HepG2 (cell line): ENCODE measurements at regions not wholly inside any gene's neighbourhood (a gene's known extent, or its start where the extent isn't known, plus 50 kb on each side); places are given as distances from the start of the nearest gene placed in this dataset.

Source experiments
- ATAC-seq: fragments of 200-7000 bp; cut with Tn5 transposase; 3 replicates; pipeline ENCODE4 v1.9.1; 2020; ENCODE audit warnings: mild to moderate bottlenecking, moderate library complexity
- BruUV-seq: library from RNA; stranded (reverse); fragments of 400-500 nt; replicated peaks from 2 replicates; lab custom pipeline; 2021; lab: Mats Ljungman, UMichigan
- CTCF ChIA-PET: fragments of 300-600 bp; formaldehyde crosslinking; extraction: SDS; loops from one replicate; lab custom pipeline; 2021; ENCODE audit warnings: low total read pairs, inconsistent platforms, low intra/inter-chr PET ratio; lab: Yijun Ruan, JAX
- POLR2A ChIA-PET: fragments of 350-600 bp; sonication (Branson Sonifier 250); formaldehyde crosslinking; loops from one replicate; lab custom pipeline; 2020; ENCODE audit warnings: antibody characterized with exemption, inconsistent platforms; lab: Yijun Ruan, JAX
- DNase-seq: peaks from one replicate; pipeline ENCODE4 v3.0.0-alpha.2; 2015; ENCODE audit warnings: low spot score
- FAIRE-seq: peaks from 3 replicates; lab custom pipeline; 2011; peaks lifted over from hg19 to GRCh38; lab: Jason Lieb, UNC
- H2AFZ ChIP-seq: one replicate; pipeline ENCODE4 v1.6.1; 2011; ENCODE audit warnings: low read length, inconsistent platforms
- H3K27ac ChIP-seq: fragments of 300-600 bp; 3 replicates; pipeline ENCODE4 v1.8.0; 2011; ENCODE audit warnings: mixed run types, mild to moderate bottlenecking, mixed read lengths, low read length, inconsistent platforms; ENCODE audit not compliant: insufficient read depth; ENCODE audit errors: extremely low read length
- H3K27me3 ChIP-seq, 2 experiments: fragments of 200-600 bp in 1 of 2; 2 replicates in 1 of 2; 3 replicates in 1 of 2; pipeline versions ENCODE4 v1.6.0 to v1.8.0; 2011; ENCODE audit warnings: low read length in 2 of 2, mild to moderate bottlenecking in 2 of 2, moderate library complexity in 2 of 2, inconsistent platforms in 1 of 2; ENCODE audit not compliant: insufficient read depth in 2 of 2, control insufficient read depth in 1 of 2
- H3K36me3 ChIP-seq, 2 experiments: fragments of 200-600 bp in 1 of 2; replicated peaks in 1 of 2; 2 replicates in 1 of 2; 3 replicates in 1 of 2; pipeline versions ENCODE4 v1.5.1 to v1.8.0; 2011; ENCODE audit warnings: low read length in 2 of 2, inconsistent platforms in 1 of 2; ENCODE audit not compliant: insufficient read depth in 2 of 2, control insufficient read depth in 1 of 2
- H3K4me1 ChIP-seq: 2 replicates; pipeline ENCODE4 v1.5.1; 2012; ENCODE audit warnings: low read length, inconsistent platforms; ENCODE audit not compliant: insufficient read depth
- H3K4me2 ChIP-seq: 2 replicates; pipeline ENCODE4 v1.6.0; 2011; ENCODE audit warnings: low read depth, low read length, inconsistent platforms
- H3K4me3 ChIP-seq, 3 experiments: fragments of 200-600 bp in 1 of 3; sonication (generic), shearing (Covaris generic) in 1 of 3; replicated peaks in 1 of 3; 2 replicates each; pipeline ENCODE4 v1.5.1; 2011 to 2016; ENCODE audit warnings: low read length in 3 of 3, inconsistent platforms in 2 of 3, low read depth in 2 of 3, mild to moderate bottlenecking in 2 of 3, control low read depth in 1 of 3, mixed read lengths in 1 of 3; ENCODE audit not compliant: insufficient read depth in 1 of 3
- H3K79me2 ChIP-seq: one replicate; pipeline ENCODE4 v1.6.1; 2011; ENCODE audit warnings: low read length, inconsistent platforms; ENCODE audit not compliant: insufficient read depth
- H3K9ac ChIP-seq: 2 replicates; pipeline ENCODE4 v1.6.0; 2011; ENCODE audit warnings: mild to moderate bottlenecking, low read depth, low read length, inconsistent platforms; ENCODE audit not compliant: insufficient read depth
- H3K9me3 ChIP-seq: 2 replicates; pipeline ENCODE4 v1.5.1; 2012; ENCODE audit warnings: mild to moderate bottlenecking, low read length
- H4K20me1 ChIP-seq: 2 replicates; pipeline ENCODE4 v1.6.0; 2011; ENCODE audit warnings: inconsistent platforms, mild to moderate bottlenecking, low read length, moderate library complexity; ENCODE audit not compliant: insufficient read depth
- ERF ChIP-seq: IDR thresholded peaks from 2 replicates; pipeline ENCODE4 v1.6.1; 2018; ENCODE audit warnings: missing biosample characterization, missing genetic modification reagents
- KAT8 ChIP-seq: IDR thresholded peaks from 2 replicates; pipeline ENCODE4 v1.6.1; 2016; ENCODE audit warnings: missing genetic modification reagents, missing compliant biosample characterization
- MEIS1 ChIP-seq: sonication (generic); formaldehyde crosslinking; IDR thresholded peaks from 2 replicates; pipeline ENCODE4 v1.9.0; 2021; ENCODE audit warnings: mild to moderate bottlenecking, missing genetic modification reagents, moderate library complexity, borderline replicate concordance
- MEIS2 ChIP-seq: sonication (generic); formaldehyde crosslinking; IDR thresholded peaks from 2 replicates; pipeline ENCODE4 v1.9.0; 2021; ENCODE audit warnings: mild to moderate bottlenecking, missing genetic modification reagents
- NFE2 ChIP-seq: sonication (generic); formaldehyde crosslinking; IDR thresholded peaks from 2 replicates; pipeline ENCODE4 v1.4.0; 2020; ENCODE audit warnings: missing genetic modification reagents
- POLR2AphosphoS5 ChIP-seq: IDR thresholded peaks from 2 replicates; pipeline ENCODE4 v1.6.1; 2012; ENCODE audit warnings: low read depth, low read length
- STAT5B ChIP-seq: sonication (generic); formaldehyde crosslinking; IDR thresholded peaks from 2 replicates; pipeline ENCODE4 v1.4.0; 2020; ENCODE audit warnings: missing genetic modification reagents
- ZNF589 ChIP-seq: sonication (generic); formaldehyde crosslinking; conservative IDR thresholded peaks from 2 replicates; pipeline ENCODE4 v1.8.0; 2022; ENCODE audit warnings: mild to moderate bottlenecking, moderate library complexity, missing genetic modification reagents
- ZNF598 ChIP-seq: sonication (generic); formaldehyde crosslinking; IDR thresholded peaks from 2 replicates; pipeline ENCODE4 v1.5.1; 2020; ENCODE audit warnings: mild to moderate bottlenecking, missing genetic modification reagents, borderline replicate concordance
- ZNF619 ChIP-seq: sonication (generic); formaldehyde crosslinking; IDR thresholded peaks from 2 replicates; pipeline ENCODE4 v1.4.0; 2020; ENCODE audit warnings: mild to moderate bottlenecking, missing genetic modification reagents
- ZNF674 ChIP-seq: sonication (generic); formaldehyde crosslinking; IDR thresholded peaks from 2 replicates; pipeline ENCODE4 v1.5.0; 2020; ENCODE audit warnings: low read depth, mild to moderate bottlenecking, missing genetic modification reagents
- WGBS: methylation state at CpG from one replicate; pipeline ENCODE4 v1.1.6; 2017; ENCODE audit warnings: low lambda C conversion rate; 5-methylcytosine and 5-hydroxymethylcytosine counted together
- in situ Hi-C: cut with HindIII; loops from 2 replicates; pipeline ENCODE4 v1.10.0; 2017; ENCODE audit warnings: low pct_unique_long_range_greater_than_20kb; ENCODE audit not compliant: extremely low pct_ligation_motif_present
- intact Hi-C: fragments of 100-400 bp; cut with micrococcal nuclease; formaldehyde crosslinking; loops from one replicate; pipeline ENCODE4 v1.10.0; 2022; ENCODE audit not compliant: unreplicated experiment
- TF ChIP-seq, protein P1 (sequence below): sonication (generic); formaldehyde crosslinking; IDR thresholded peaks from 2 replicates; pipeline ENCODE4 v1.4.0; 2020; ENCODE audit warnings: low read depth, mild to moderate bottlenecking, missing genetic modification reagents
- TF ChIP-seq, protein P2 (sequence below): sonication (generic); formaldehyde crosslinking; IDR thresholded peaks from 2 replicates; pipeline ENCODE4 v1.5.1; 2020; ENCODE audit warnings: missing genetic modification reagents, mild to moderate bottlenecking, borderline replicate concordance

DNA sequence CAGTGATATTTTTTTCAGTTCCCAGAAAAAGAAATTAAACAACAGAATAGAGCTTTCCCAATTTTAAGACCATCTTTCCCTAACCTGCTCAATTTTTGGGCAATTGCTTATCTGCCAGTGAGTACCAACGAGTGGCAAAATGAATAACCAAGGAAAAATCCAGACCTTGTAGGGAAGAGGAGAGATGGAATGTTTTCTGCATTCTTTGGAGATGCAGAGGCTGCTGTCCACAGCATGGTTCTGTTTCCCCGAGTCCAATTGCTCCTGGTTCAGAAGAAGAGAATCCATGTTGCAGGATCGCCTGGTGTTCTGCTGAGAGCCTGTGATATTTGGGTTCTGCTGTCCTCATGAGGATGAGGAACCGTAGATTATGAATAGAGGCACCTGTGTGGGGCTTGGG is 68.2 kb upstream of the MGAT5 start:
- no peak overlapping the region for H2AFZ ChIP-seq
- TF ChIP-seq ZNF598 (no peak), ZNF619 (CRISPR knock-in tag) (no peak), MEIS1 (no peak), KAT8 (CRISPR knock-in tag) (no peak), ERF (CRISPR knock-in tag) (no peak), POLR2AphosphoS5 (no peak), ZNF589 (CRISPR knock-in tag) (no peak), ZNF674 (no peak), NFE2 (CRISPR knock-in tag) (no peak), MEIS2 (no peak), STAT5B (no peak)
- TF ChIP-seq, protein P1, sequence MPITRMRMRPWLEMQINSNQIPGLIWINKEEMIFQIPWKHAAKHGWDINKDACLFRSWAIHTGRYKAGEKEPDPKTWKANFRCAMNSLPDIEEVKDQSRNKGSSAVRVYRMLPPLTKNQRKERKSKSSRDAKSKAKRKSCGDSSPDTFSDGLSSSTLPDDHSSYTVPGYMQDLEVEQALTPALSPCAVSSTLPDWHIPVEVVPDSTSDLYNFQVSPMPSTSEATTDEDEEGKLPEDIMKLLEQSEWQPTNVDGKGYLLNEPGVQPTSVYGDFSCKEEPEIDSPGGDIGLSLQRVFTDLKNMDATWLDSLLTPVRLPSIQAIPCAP (CRISPR knock-in tag), result no peak
- TF ChIP-seq, protein P2, sequence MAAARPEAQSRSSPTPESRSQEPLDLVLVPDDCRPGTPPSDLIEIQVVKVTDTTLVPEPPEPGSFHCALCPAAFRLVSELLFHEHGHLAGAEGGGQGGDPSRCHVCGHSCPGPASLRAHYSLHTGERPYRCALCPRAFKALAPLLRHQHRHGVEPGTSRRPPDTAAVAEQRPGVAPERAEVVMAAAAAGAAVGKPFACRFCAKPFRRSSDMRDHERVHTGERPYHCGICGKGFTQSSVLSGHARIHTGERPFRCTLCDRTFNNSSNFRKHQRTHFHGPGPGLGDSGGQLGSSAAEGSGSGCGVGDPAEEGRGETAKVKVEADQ (CRISPR knock-in tag), result no peak
- no peak overlapping the region for H3K9ac ChIP-seq
- 93% methylated on average over 4 of the region's 4 CpGs for WGBS
- ChIA-PET POLR2A (no interaction called here), CTCF (no interaction called here)
- no peaks in the 10 kb centered on the region; a peak in 1 of 5 replicates for H3K36me3 ChIP-seq
- H3K4me1 ChIP-seq, result peaks cover 13% of the 10 kb centered on the region
- no peak overlapping the region for H3K27ac ChIP-seq
- in situ Hi-C loops, result no loop called here
- H3K27me3 ChIP-seq, result no peaks in the 10 kb centered on the region
- FAIRE-seq (no peak), ATAC-seq (no peak), DNase-seq (no peak)
- intact Hi-C loops, result no loop called here
- BruUV-seq, result no TSS peak
- peaks cover 41% of the 10 kb centered on the region for H3K79me2 ChIP-seq
- H4K20me1 ChIP-seq, result no peaks in the 10 kb centered on the region; the same call in 1 of the 2 replicates
- H3K9me3 ChIP-seq, result no peaks in the 10 kb centered on the region
- H3K4me2 ChIP-seq, result no peak overlapping the region
- no peak overlapping the region for H3K4me3 ChIP-seq
